ENCODE measurements at regions not wholly inside any gene's neighbourhood (a gene's known extent, or its start where the extent isn't known, plus 50 kb on each side); places are given as distances from the start of the nearest gene placed in this dataset.

DNA sequence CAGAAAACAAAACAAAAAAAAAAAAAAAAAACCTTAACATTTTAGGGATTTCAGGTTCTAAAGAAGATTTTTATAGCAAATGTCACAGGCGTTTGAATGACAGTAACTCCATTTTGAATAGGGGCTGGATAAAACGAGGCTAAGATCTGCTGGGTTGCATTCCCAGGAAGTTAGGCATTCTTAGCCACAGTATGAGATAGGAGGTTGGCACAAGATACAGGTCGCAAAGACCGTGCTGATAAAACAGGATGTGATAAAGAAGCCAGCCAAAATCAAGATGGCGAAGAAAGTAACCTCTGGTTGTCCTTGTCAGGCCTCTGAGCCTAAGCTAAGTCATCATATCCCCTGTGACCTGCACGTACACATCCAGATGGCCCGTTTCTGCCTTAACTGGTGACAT lies 425.6 kb upstream of the PTPRD start:
- TF ChIP-seq, protein P1, sequence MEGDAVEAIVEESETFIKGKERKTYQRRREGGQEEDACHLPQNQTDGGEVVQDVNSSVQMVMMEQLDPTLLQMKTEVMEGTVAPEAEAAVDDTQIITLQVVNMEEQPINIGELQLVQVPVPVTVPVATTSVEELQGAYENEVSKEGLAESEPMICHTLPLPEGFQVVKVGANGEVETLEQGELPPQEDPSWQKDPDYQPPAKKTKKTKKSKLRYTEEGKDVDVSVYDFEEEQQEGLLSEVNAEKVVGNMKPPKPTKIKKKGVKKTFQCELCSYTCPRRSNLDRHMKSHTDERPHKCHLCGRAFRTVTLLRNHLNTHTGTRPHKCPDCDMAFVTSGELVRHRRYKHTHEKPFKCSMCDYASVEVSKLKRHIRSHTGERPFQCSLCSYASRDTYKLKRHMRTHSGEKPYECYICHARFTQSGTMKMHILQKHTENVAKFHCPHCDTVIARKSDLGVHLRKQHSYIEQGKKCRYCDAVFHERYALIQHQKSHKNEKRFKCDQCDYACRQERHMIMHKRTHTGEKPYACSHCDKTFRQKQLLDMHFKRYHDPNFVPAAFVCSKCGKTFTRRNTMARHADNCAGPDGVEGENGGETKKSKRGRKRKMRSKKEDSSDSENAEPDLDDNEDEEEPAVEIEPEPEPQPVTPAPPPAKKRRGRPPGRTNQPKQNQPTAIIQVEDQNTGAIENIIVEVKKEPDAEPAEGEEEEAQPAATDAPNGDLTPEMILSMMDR (conservative IDR thresholded peaks at IDR 0.05; ENCODE audit: low read depth, low read length): no peak
- H3K4me3 ChIP-seq (ENCODE audit: low read depth, low read length): no peak overlapping the region
- DNase-seq (ENCODE audit: low read depth): no peak

DNA sequence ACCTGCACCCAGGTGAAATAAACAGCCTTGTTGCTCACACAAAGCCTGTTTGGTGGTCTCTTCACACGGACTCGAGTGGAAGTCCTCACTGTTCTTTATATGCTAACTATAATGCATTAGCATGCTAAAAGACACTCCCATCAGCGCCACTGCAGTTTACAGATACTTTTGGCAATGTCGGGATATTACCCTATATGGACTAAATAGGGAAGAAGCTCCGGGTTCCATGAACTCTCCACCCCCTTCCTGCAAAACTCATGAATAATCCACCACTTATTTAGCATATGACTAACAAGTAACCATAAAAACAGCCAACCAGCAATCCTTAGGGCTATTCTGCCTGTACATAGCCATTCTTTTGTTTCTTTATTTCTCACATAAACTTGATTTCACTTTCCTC lies 426.2 kb upstream of the PTPRD start:
- DNase-seq (ENCODE audit: low read depth): no peak
- H3K4me3 ChIP-seq (ENCODE audit: low read depth, low read length): no peak overlapping the region
- TF ChIP-seq, protein P1 (conservative IDR thresholded peaks at IDR 0.05; ENCODE audit: low read depth, low read length): no peak

DNA sequence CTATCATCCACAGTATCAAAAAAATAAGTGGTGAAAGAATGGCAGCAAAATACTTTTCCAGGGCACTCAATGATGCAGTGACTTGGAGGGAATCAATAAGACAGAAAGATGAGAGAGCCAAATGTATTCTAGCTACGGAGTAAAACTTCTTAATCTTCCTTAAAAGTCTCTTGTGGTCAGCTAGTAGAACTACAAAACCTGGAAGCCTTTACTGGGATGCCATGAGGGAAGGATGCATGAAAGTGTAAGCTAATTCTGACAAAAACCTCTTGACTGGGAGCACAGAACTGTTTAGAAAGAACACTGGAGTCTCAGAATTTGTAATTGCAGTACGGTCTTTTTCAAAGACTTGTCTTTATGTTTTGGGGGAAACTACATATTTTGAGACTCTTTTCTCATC lies 432.8 kb upstream of the PTPRD start:
- no peak for DNase-seq (ENCODE audit: low read depth)
- H3K4me3 ChIP-seq (ENCODE audit: low read depth, low read length): no peak overlapping the region
- TF ChIP-seq, protein P1 (conservative IDR thresholded peaks at IDR 0.05; ENCODE audit: low read depth, low read length): no peak

DNA sequence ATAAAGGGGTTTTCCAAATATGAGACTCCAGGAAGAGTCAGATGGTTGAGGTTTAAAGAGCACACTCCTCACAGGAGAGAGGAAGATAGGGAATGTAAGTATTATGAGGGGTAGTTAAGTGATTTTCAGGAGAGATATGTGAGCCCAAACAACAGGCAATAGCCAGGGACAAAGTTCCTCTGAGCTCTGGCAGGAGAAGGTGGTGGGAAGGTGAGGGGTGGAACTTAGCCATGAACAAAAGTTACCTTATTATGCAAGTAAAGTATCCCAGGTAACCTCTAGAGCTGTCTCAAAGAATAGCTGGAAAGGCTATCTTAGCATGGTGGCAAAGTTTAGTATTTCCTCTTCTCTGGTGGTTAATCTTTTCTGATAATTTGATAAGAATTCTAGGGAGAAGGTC lies 450.5 kb upstream of the PTPRD start:
- no peak for DNase-seq (ENCODE audit: low read depth)
- no peak overlapping the region for H3K4me3 ChIP-seq (ENCODE audit: low read depth, low read length)
- TF ChIP-seq, protein P1 (conservative IDR thresholded peaks at IDR 0.05; ENCODE audit: low read depth, low read length): no peak

DNA sequence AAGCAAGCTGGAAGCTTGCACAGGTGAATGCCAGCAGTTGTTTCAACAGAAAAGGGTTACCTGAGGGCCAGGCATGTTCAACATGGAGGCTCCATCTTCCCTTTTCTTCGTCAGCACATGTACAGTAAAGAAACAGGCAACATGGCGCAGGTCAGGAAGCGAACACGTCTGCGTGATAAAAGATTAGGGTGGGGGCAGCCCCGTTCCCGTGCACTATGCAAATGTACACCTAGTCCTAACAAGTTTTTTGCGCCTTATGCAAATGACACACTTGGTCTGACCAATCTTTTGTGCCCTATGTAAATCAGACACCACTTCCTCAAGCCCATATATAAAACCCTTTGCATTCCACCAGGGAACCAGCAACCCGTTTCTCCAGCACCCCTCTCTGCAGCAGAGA lies 452.1 kb upstream of the PTPRD start:
- TF ChIP-seq, protein P1 (conservative IDR thresholded peaks at IDR 0.05; ENCODE audit: low read depth, low read length): no peak
- no peak for DNase-seq (ENCODE audit: low read depth)
- H3K4me3 ChIP-seq (ENCODE audit: low read depth, low read length): no peak overlapping the region

DNA sequence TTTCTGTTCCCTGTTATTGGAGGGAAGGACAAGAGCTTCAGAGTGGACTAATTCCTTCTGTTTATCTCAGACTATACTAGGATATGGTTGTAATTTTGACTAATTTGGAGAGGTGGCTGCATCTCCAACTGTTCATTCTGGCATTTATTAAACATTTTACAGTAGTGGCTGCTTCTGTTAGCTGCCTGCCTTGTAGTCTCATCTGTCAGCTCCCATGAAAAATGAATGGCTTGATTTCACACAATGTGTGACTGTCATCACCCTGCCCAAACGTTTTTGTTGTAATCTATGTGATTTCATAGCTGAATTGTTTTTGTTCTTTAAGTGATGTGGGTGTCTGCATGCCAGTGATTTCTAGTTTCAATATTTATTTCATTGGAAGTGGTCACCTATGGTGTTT lies 459.4 kb upstream of the PTPRD start:
- no peak overlapping the region for H3K4me3 ChIP-seq (ENCODE audit: low read depth, low read length)
- TF ChIP-seq, protein P1 (conservative IDR thresholded peaks at IDR 0.05; ENCODE audit: low read depth, low read length): no peak
- DNase-seq (ENCODE audit: low read depth): no peak

DNA sequence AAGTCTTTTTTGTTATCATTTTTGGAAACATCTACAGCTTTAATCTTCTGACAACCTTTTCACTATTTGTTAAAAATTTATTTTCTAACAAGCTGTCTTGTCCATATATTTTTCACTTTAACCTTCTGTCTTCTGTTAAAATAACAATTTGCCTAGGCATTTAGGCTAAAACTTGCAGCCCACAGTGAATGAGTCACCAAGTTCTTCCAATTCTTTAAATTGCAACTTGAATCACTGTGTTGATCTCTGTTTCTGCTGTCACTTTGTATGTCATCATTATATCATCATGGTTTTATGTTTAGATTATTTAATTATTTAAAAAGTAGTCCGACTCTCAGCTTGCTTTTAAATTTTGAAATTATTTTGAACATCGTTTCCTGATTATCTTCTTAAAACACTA lies 473.8 kb upstream of the PTPRD start:
- TF ChIP-seq, protein P1 (conservative IDR thresholded peaks at IDR 0.05; ENCODE audit: low read depth, low read length): no peak
- DNase-seq (ENCODE audit: low read depth): peak; percentile 79
- H3K4me3 ChIP-seq (ENCODE audit: low read depth, low read length): no peak overlapping the region
